ENCODE measurements at regions not wholly inside any gene's neighbourhood (a gene's known extent, or its start where the extent isn't known, plus 50 kb on each side); places are given as distances from the start of the nearest gene placed in this dataset.

- no peak for DNase-seq (ENCODE audit: low read depth in 4 of 4, low spot score in 1 of 4)
Observed at GRCh38 chr5:167614294-167615021, 677.0 kb upstream of the WWC1 start.

GRCh38 chr5:167616043-167616890 lies 675.2 kb upstream of the WWC1 start:
- no peak for DNase-seq (ENCODE audit: low read depth in 4 of 4, low spot score in 1 of 4)

DNA sequence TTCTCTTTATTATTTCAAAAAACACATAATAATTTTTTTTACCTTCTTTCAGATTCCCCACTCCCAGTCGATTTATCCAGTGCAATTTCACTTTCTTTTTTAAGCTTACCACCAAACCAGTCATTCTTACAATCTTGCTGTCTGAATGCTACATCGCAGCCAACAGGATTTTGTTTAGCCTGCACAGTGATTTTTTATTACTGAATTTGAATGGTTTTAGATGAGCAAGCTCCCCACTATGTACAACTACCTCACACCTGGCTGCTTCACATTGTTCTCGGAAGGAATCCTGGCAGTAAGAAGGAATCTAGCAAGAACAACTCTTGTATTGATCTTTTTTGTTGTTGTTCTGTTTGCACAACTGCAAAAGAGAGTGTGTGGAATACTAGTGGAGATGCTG lies 668.1 kb upstream of the WWC1 start:
- DNase-seq (ENCODE audit: low read depth in 4 of 4, low spot score in 1 of 4), result no peak

- DNase-seq (ENCODE audit: low read depth in 4 of 4, low spot score in 1 of 4), result no peak
Observed at GRCh38 chr5:167624053-167624452, 667.4 kb upstream of the WWC1 start.

DNA sequence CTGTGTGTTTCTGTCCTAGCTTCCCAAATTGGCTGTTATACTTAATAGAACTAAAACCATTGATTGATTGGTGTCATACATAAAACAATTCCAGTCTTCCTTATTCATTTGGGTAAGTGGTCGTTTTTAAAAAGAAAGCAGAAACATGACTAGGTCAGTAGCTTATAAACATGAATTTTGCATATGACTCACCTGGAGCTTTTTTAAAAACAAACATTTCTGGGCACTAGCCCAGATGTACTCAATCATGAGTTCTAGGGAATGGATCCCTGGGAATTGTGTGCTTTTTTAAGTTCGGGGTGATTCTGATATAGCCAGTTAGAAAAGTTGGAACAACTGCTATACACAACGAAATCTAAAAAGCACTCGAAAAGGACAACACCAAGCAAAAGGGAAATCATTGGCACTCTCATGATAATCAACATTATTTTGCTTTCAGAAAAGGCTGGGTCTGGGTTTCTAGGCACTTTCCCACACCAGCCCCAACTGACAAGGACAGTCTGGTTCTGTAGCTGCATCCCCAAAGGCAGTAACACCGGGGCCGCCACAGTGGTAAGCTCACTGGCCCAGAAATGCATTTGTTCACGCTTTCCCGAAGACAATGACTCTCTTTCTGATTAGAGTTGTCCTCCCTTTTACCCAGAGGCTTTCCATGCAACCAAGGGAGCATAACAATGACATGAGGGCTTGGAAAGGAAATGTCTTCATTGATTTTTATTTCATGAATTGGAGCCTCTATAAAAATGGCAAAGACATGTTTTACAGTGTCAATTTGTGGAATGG lies 664.9 kb upstream of the WWC1 start:
- no peak for DNase-seq (ENCODE audit: low read depth in 4 of 4, low spot score in 1 of 4)

- DNase-seq (ENCODE audit: low read depth in 4 of 4, low spot score in 1 of 4), result no peak
Observed at GRCh38 chr5:167629634-167630033, 661.8 kb upstream of the WWC1 start.

- DNase-seq (ENCODE audit: low read depth in 4 of 4, low spot score in 1 of 4), result no peak
Observed at GRCh38 chr5:167631191-167631590, 660.3 kb upstream of the WWC1 start.

DNA sequence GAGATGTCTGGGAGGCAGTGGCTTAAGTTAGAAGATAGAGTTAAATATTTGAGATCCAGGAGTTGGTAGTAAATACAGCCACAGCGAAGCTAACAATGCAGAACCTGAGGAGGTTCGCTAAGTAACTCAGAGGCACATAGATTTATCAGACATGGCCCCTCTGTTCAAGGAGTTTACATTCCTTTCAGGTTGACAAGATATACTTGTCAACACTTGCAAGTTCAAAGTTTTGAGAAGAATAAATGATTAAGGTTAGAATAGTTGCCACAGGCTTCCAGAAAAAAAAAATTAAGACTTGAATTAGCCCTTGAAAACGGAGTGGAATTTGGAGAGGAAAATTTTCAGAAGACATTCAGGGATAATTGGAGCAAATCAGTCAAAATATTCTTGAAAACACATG lies 658.3 kb upstream of the WWC1 start:
- DNase-seq (ENCODE audit: low read depth in 4 of 4, low spot score in 1 of 4), result no peak

DNA sequence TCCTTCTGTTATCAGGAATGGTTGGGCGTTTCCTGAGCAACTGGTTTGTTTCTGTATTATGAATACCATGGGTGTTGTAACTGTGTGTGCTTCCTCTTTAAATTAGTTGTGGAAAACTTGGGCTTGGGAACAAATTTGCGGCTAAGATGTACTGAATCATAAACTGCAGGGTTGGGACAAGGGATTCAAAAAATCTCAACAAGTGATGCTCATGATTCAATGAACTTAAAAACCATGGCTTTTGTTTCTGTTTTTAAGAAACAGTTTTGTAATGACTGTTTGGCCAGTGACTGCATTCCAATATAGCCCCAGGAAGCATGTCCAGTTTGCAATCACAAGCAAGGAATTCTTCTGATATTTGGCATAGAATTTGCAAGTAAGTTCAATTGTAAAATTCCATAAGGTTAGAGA lies 657.5 kb upstream of the WWC1 start:
- no peak for DNase-seq (ENCODE audit: low read depth in 4 of 4, low spot score in 1 of 4)

DNA sequence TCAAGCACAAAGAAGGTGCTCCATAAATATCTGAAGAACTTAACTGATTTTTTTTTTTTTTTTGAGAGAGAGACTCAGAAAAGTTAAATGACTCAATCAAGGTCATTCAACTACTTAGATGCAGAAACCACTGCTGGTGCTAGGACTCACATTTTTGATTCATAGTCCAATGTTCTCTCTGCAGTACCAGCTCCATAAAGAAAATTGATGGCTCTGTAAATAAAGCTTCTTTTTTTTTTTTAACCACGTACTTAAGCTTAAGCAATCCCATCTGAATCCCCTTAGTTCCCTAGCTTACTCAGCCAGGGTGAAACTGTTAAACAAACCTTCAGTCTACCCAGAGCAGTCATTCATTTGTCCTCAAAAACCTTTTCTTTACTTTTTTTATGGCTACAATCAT lies 657.0 kb upstream of the WWC1 start:
- DNase-seq (ENCODE audit: low read depth in 4 of 4, low spot score in 1 of 4), result no peak

- no peak for DNase-seq (ENCODE audit: low read depth in 4 of 4, low spot score in 1 of 4)
Observed at GRCh38 chr5:167638816-167639215, 652.6 kb upstream of the WWC1 start.

- no peak for DNase-seq (ENCODE audit: low read depth in 4 of 4, low spot score in 1 of 4)
Observed at GRCh38 chr5:167639273-167639672, 652.2 kb upstream of the WWC1 start.

GRCh38 chr5:167639766-167640165 lies 651.7 kb upstream of the WWC1 start:
- no peak for DNase-seq (ENCODE audit: low read depth in 4 of 4, low spot score in 1 of 4)

- no peak for DNase-seq (ENCODE audit: low read depth in 4 of 4, low spot score in 1 of 4)
Observed at GRCh38 chr5:167642181-167642580, 649.3 kb upstream of the WWC1 start.

GRCh38 chr5:167642779-167643517 lies 648.5 kb upstream of the WWC1 start:
- no peak for DNase-seq (ENCODE audit: low read depth in 4 of 4, low spot score in 1 of 4)

DNA sequence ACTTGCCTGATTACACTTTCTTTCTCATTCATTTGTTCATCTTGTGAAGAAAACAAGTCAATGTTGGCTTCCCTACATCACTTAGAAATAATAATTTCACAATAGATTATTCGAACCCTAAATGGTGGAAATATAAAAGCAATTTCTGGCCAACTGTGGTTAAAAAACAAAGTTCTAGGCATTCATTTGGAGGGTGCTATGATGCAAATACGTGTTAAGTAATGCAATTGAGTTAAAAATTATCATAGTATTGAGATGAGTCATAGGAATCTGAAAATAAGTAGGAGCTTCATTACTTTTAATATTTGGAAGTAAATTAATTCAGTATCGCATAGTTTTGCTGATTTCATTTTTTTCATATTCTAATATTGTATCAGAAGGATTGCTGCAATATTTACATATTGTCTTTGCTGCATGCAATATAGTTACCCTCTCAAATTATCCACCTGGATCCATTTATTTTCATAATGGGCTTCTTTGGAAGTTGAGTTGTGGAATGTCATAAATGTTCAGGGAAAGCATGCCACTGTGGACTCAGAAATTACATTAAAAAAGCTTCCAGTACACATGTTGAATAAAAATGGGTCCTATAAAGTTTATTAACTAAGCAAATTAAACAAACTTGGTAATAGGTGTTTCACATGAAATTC lies 647.7 kb upstream of the WWC1 start:
- DNase-seq (ENCODE audit: low read depth in 4 of 4, low spot score in 1 of 4), result no peak

DNA sequence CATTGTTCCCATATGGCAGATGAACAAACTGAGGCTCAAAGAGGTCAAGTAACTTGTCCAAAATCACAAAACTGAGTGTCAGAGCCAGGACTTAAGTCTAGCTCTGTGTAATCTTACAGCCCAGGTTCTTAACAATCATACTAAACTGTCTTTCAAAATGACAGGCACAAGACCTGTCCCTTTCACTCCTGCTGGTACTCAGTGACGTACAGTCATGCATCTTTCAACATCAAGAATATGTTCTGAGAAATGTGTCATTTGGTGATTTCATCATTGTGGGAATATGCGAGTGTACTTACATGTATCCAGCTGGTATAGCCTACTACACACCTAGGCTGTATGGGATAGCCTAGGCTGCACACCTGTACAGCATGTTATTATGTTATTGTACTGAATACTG lies 646.8 kb upstream of the WWC1 start:
- DNase-seq (ENCODE audit: low read depth in 4 of 4, low spot score in 1 of 4), result no peak

DNA sequence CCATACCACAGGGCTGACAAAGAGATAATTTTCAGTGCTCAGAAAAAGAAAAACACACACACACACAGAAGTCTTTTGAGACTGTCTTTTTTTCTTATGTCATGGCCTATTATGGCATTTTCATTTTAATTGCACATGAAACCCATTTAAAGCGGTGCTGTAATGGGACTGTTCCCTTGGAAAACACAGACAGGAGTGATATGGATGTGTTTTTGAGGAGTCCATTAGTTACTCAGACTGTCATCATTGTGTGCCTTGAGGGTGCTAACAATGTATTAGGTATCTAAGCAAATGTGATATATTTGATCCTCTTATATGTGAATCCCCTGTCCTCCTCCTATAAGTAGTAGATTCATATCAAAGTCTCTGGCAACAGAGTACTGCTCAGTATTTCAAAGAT lies 642.0 kb upstream of the WWC1 start:
- no peak for DNase-seq (ENCODE audit: low read depth in 4 of 4, low spot score in 1 of 4)

DNA sequence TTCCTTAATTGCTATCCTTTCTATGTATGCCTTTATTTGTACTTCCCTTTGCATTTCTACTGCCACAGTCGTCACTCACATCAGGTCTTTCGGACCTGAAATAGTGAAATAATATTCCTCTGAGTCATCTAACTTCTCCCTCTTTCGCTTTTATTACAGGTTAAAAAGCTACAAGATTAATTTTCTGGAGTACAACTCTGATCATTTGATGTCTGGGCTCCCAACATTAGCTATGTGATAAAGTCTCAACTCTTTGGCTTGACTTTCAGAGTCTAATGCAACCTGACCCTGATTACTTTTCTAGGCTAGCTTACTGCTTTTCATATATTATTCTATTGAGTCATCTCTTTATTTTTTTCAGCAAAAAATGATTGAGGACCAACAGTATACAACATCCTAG lies 638.8 kb upstream of the WWC1 start:
- no peak for DNase-seq (ENCODE audit: low read depth in 4 of 4, low spot score in 1 of 4)

GRCh38 chr5:167653645-167654106 lies 637.8 kb upstream of the WWC1 start:
- no peak for DNase-seq (ENCODE audit: low read depth in 4 of 4, low spot score in 1 of 4)

- DNase-seq (ENCODE audit: low read depth in 4 of 4, low spot score in 1 of 4), result no peak
Observed at GRCh38 chr5:167657016-167657415, 634.4 kb upstream of the WWC1 start.
